Right cardiac atrium (tissue), 5 donors: ENCODE measurements at regions not wholly inside any gene's neighbourhood (a gene's known extent, or its start where the extent isn't known, plus 50 kb on each side); places are given as distances from the start of the nearest gene placed in this dataset.

Source experiments
- ATAC-seq, 2 donors: fragments of 200-7000 bp; cut with Tn5 transposase; one replicate each; pipeline versions ENCODE4 v1.8.0 to v1.9.1; 2020; ENCODE audit warnings: moderate library complexity in 2 of 2, mild to moderate bottlenecking in 1 of 2
- DNase-seq, 3 donors: peaks; one replicate each; pipeline ENCODE4 v3.0.0-alpha.2; 2020
- H3K27ac ChIP-seq: one replicate; pipeline ENCODE4 v1.5.1; 2013; ENCODE audit warnings: mild to moderate bottlenecking, low read length, control low read depth, moderate library complexity
- H3K27me3 ChIP-seq: one replicate; pipeline ENCODE4 v1.6.1; 2013; ENCODE audit not compliant: control insufficient read depth, insufficient read depth
- H3K4me1 ChIP-seq: one replicate; pipeline ENCODE4 v1.6.1; 2013; ENCODE audit warnings: low read length; ENCODE audit not compliant: control insufficient read depth, insufficient read depth
- H3K4me3 ChIP-seq: one replicate; pipeline ENCODE4 v1.5.1; 2013; ENCODE audit warnings: low read length, control low read depth
- H3K9me3 ChIP-seq: one replicate; pipeline ENCODE4 v1.6.1; 2013; ENCODE audit warnings: low read length; ENCODE audit not compliant: control insufficient read depth
- WGBS: extraction: QIAGEN DNeasy Blood & Tissue Kit; methylation state at CpG from one replicate; pipeline ENCODE4 v1.1.7; 2013; 5-methylcytosine and 5-hydroxymethylcytosine counted together
- intact Hi-C, 4 donors: fragments of 100-400 bp; cut with DNase I; formaldehyde crosslinking; loops; one replicate each; pipeline versions ENCODE4 v1.11.0 to v1.14.0; 2022 to 2023
- donor health status: healthy with polysubstance abuse.
- donor health status: DM: no; HTN: yes; CAD: no.
- donor health status: DM: no; HTN: no; CAD: no.
- donor health status: DM: no; HTN: yes; CAD: no; lungs with severe emphysema.
- donor health status: DM: yes; HTN: yes; CAD: no.

- WGBS, result 60% methylated on average over 5 of the region's 5 CpGs
- no peak for DNase-seq
- no peak overlapping the region for H3K27ac ChIP-seq
- H3K27me3 ChIP-seq, result peaks cover 3% of the 10 kb centered on the region
- H3K9me3 ChIP-seq, result no peaks in the 10 kb centered on the region
- no peaks in the 10 kb centered on the region for H3K4me1 ChIP-seq
- H3K4me3 ChIP-seq, result no peak overlapping the region
- peak in 1 of 2 donors; percentile 84 for ATAC-seq
- intact Hi-C loops, result no loop called here
These were observed 49.8 kb upstream of the SSTR4 start for GRCh38 chr20:22985239-22985778.
